Hematopoietic multipotent progenitor cell (in vitro differentiated cells): ENCODE measurements at regions not wholly inside any gene's neighbourhood (a gene's known extent, or its start where the extent isn't known, plus 50 kb on each side); places are given as distances from the start of the nearest gene placed in this dataset.
"Not testable (repeated sequence)": the region's sequence is repeated elsewhere in the genome, so short reads cannot be mapped to it uniquely, and the experiment has no call there.

Experiments
- DNase-seq, 3 donors: peaks; one replicate each; pipeline ENCODE4 v3.0.0-alpha.2; 2011 to 2015; ENCODE audit warnings: low read depth in 2 of 3, low spot score in 2 of 3

- no peak for DNase-seq
Measured at GRCh38 chr5:29587832-29588231, 1605.7 kb upstream of the CDH6 start.

GRCh38 chr5:29568028-29568427 is 1625.5 kb upstream of the CDH6 start:
- DNase-seq = peak in 2 of 3 donors; percentile 41 to 80

- DNase-seq = no peak
Measured at GRCh38 chr5:29561564-29561963, 1631.9 kb upstream of the CDH6 start.

GRCh38 chr5:29550523-29550922 is 1643.0 kb upstream of the CDH6 start:
- DNase-seq = no peak

GRCh38 chr5:29548262-29548661 is 1645.2 kb upstream of the CDH6 start:
- no peak for DNase-seq

GRCh38 chr5:29547236-29547865 is 1646.1 kb upstream of the CDH6 start:
- DNase-seq = peak in 1 of 3 donors; percentile 62

- DNase-seq = no peak
Measured at GRCh38 chr5:29543501-29543900, 1650.0 kb upstream of the CDH6 start.

GRCh38 chr5:29524227-29524626 is 1669.3 kb upstream of the CDH6 start:
- DNase-seq = no peak

- DNase-seq = no peak
Measured at GRCh38 chr5:29518176-29518575, 1675.3 kb upstream of the CDH6 start.

- DNase-seq = no peak
Measured at GRCh38 chr5:29516224-29516623, 1677.3 kb upstream of the CDH6 start.

- DNase-seq = no peak
Measured at GRCh38 chr5:29508131-29508530, 1685.4 kb upstream of the CDH6 start.

GRCh38 chr5:29504411-29504810 is 1689.1 kb upstream of the CDH6 start:
- no peak for DNase-seq

- no peak for DNase-seq
Measured at GRCh38 chr5:29498860-29499259, 1694.6 kb upstream of the CDH6 start.

- DNase-seq = no peak
Measured at GRCh38 chr5:29498412-29498811, 1695.1 kb upstream of the CDH6 start.

GRCh38 chr5:29485333-29485732 is 1708.2 kb upstream of the CDH6 start:
- no peak for DNase-seq

GRCh38 chr5:29469581-29469980 is 1723.9 kb upstream of the CDH6 start:
- no peak for DNase-seq

- DNase-seq = no peak
Measured at GRCh38 chr5:29462241-29462640, 1731.2 kb upstream of the CDH6 start.

GRCh38 chr5:29460971-29461559 is 1732.4 kb upstream of the CDH6 start:
- DNase-seq = no peak

GRCh38 chr5:29451004-29451403 is 1742.5 kb upstream of the CDH6 start:
- not testable (repeated sequence) for DNase-seq

GRCh38 chr5:29414681-29415080 is 1778.8 kb upstream of the CDH6 start:
- no peak for DNase-seq

- no peak for DNase-seq
Measured at GRCh38 chr5:29412979-29413378, 1780.5 kb upstream of the CDH6 start.

GRCh38 chr5:29402270-29402669 is 1791.2 kb upstream of the CDH6 start:
- no peak for DNase-seq

- no peak for DNase-seq
Measured at GRCh38 chr5:29389993-29390392, 1803.5 kb upstream of the CDH6 start.
